GM19463 (cell line): ENCODE measurements at regions not wholly inside any gene's neighbourhood (a gene's known extent, or its start where the extent isn't known, plus 50 kb on each side); places are given as distances from the start of the nearest gene placed in this dataset.

ENCODE experiments used
- ATAC-seq: cut with Tn5 transposase; IDR thresholded peaks from one replicate; pipeline ENCODE4 v1.9.1; 2021; ENCODE audit warnings: mild to moderate bottlenecking, moderate library complexity; ENCODE audit not compliant: unreplicated experiment

- ATAC-seq = no peak
Observed at GRCh38 chr1:91152331-91152730, 130.5 kb upstream of the ZNF644 start.

- no peak for ATAC-seq
Observed at GRCh38 chr1:91151702-91152101, 129.9 kb upstream of the ZNF644 start.

GRCh38 chr1:91148641-91149069 lies 126.8 kb upstream of the ZNF644 start:
- no peak for ATAC-seq

GRCh38 chr1:91141858-91142257 lies 120.0 kb upstream of the ZNF644 start:
- ATAC-seq = no peak

GRCh38 chr1:91138959-91139358 lies 117.1 kb upstream of the ZNF644 start:
- ATAC-seq = no peak

GRCh38 chr1:91137173-91137852 lies 115.5 kb upstream of the ZNF644 start:
- no peak for ATAC-seq

- no peak for ATAC-seq
Observed at GRCh38 chr1:91135799-91136198, 114.0 kb upstream of the ZNF644 start.

- ATAC-seq = no peak
Observed at GRCh38 chr1:91133248-91133647, 111.4 kb upstream of the ZNF644 start.

GRCh38 chr1:91130256-91130985 lies 108.6 kb upstream of the ZNF644 start:
- ATAC-seq = no peak

GRCh38 chr1:91129458-91129857 lies 107.6 kb upstream of the ZNF644 start:
- no peak for ATAC-seq

- ATAC-seq = no peak
Observed at GRCh38 chr1:91129017-91129416, 107.2 kb upstream of the ZNF644 start.

- peak; percentile 43 for ATAC-seq
Observed at GRCh38 chr1:91124989-91125417, 103.2 kb upstream of the ZNF644 start.

GRCh38 chr1:91124290-91124985 lies 102.6 kb upstream of the ZNF644 start:
- ATAC-seq = peak; percentile 44

- no peak for ATAC-seq
Observed at GRCh38 chr1:91123773-91124172, 101.9 kb upstream of the ZNF644 start.

GRCh38 chr1:91123319-91123718 lies 101.5 kb upstream of the ZNF644 start:
- no peak for ATAC-seq

GRCh38 chr1:91122106-91122717 lies 100.4 kb upstream of the ZNF644 start:
- ATAC-seq = no peak

- ATAC-seq = no peak
Observed at GRCh38 chr1:91121366-91121765, 99.5 kb upstream of the ZNF644 start.

- no peak for ATAC-seq
Observed at GRCh38 chr1:91120936-91121335, 99.1 kb upstream of the ZNF644 start.

GRCh38 chr1:91120421-91120820 lies 98.6 kb upstream of the ZNF644 start:
- ATAC-seq = no peak

- ATAC-seq = no peak
Observed at GRCh38 chr1:91104712-91105111, 82.9 kb upstream of the ZNF644 start.

- ATAC-seq = no peak
Observed at GRCh38 chr1:91101328-91101727, 79.5 kb upstream of the ZNF644 start.
